GM12874 (cell line): ENCODE measurements at regions not wholly inside any gene's neighbourhood (a gene's known extent, or its start where the extent isn't known, plus 50 kb on each side); places are given as distances from the start of the nearest gene placed in this dataset.

Source experiments
- CTCF ChIP-seq: IDR thresholded peaks from 2 replicates; pipeline ENCODE4 v1.5.1; 2011; ENCODE audit warnings: low read depth, mild to moderate bottlenecking, control low read depth, low read length, moderate library complexity; ENCODE audit not compliant: insufficient read depth

GRCh38 chr15:36398212-36398611 lies 181.2 kb upstream of the CDIN1 start:
- no peak for TF ChIP-seq CTCF

GRCh38 chr15:36399276-36399675 lies 180.2 kb upstream of the CDIN1 start:
- TF ChIP-seq CTCF, result no peak

GRCh38 chr15:36400936-36401585 lies 178.4 kb upstream of the CDIN1 start:
- TF ChIP-seq CTCF, result no peak

- no peak for TF ChIP-seq CTCF
These were observed 177.8 kb upstream of the CDIN1 start for GRCh38 chr15:36401586-36401966.

- TF ChIP-seq CTCF, result no peak
These were observed 176.1 kb upstream of the CDIN1 start for GRCh38 chr15:36403351-36403750.

GRCh38 chr15:36406366-36406765 lies 173.1 kb upstream of the CDIN1 start:
- no peak for TF ChIP-seq CTCF

GRCh38 chr15:36406911-36407310 lies 172.5 kb upstream of the CDIN1 start:
- no peak for TF ChIP-seq CTCF
